ENCODE measurements at regions not wholly inside any gene's neighbourhood (a gene's known extent, or its start where the extent isn't known, plus 50 kb on each side); places are given as distances from the start of the nearest gene placed in this dataset.

DNA sequence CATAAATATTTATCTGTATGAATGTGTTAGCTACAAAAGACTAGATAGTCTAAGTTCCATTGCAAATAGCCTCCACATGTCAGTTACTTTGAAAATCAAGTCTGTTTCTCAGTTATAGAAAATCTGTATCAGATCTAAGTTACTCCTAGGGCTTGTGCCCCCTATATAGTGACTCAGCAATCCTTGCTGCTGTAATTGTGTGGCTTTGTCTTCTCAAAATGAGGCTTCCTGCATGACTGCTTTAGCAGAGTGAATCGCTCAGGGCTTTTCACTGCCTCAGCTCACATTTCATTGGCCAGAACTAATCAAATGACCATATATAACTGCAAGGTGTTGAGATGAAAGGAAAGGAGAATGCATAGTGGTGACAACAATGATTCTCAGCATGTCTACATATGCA is 552.2 kb upstream of the STXBP6 start:
- no peak for TF ChIP-seq EZH2phosphoT487 (IDR thresholded peaks at IDR 0.05; ENCODE audit: borderline replicate concordance, low read length)
- TF ChIP-seq CTCF (IDR thresholded peaks at IDR 0.05; ENCODE audit: low read depth, low read length, poor library complexity, severe bottlenecking), result no peak
